IPS-NIHi7 (cell line): ENCODE measurements at regions not wholly inside any gene's neighbourhood (a gene's known extent, or its start where the extent isn't known, plus 50 kb on each side); places are given as distances from the start of the nearest gene placed in this dataset.
"Not testable (repeated sequence)": the region's sequence is repeated elsewhere in the genome, so short reads cannot be mapped to it uniquely, and the experiment has no call there.

Experiments
- DNase-seq: peaks from one replicate; pipeline ENCODE4 v3.0.0; 2012; ENCODE audit warnings: mixed read lengths; ENCODE audit errors: extremely low spot score

- no peak for DNase-seq
Measured at GRCh38 chr6:90891355-90891754, 304.5 kb upstream of the MAP3K7 start.

GRCh38 chr6:90890683-90891330, 303.9 kb upstream of the MAP3K7 start:
- DNase-seq: peak; percentile 73

- DNase-seq: no peak
Measured at GRCh38 chr6:90887764-90888163, 300.9 kb upstream of the MAP3K7 start.

- DNase-seq: no peak
Measured at GRCh38 chr6:90885611-90886056, 298.8 kb upstream of the MAP3K7 start.

- not testable (repeated sequence) for DNase-seq
Measured at GRCh38 chr6:90885137-90885536, 298.3 kb upstream of the MAP3K7 start.

- no peak for DNase-seq
Measured at GRCh38 chr6:90877616-90878015, 290.7 kb upstream of the MAP3K7 start.

GRCh38 chr6:90874931-90875330, 288.1 kb upstream of the MAP3K7 start:
- DNase-seq: no peak

GRCh38 chr6:90872981-90873380, 286.1 kb upstream of the MAP3K7 start:
- DNase-seq: no peak

- DNase-seq: no peak
Measured at GRCh38 chr6:90870561-90870960, 283.7 kb upstream of the MAP3K7 start.

- DNase-seq: no peak
Measured at GRCh38 chr6:90868656-90869055, 281.8 kb upstream of the MAP3K7 start.

GRCh38 chr6:90868256-90868655, 281.4 kb upstream of the MAP3K7 start:
- DNase-seq: no peak

GRCh38 chr6:90865513-90865912, 278.6 kb upstream of the MAP3K7 start:
- no peak for DNase-seq

- DNase-seq: no peak
Measured at GRCh38 chr6:90863043-90863442, 276.2 kb upstream of the MAP3K7 start.

GRCh38 chr6:90860822-90861601, 274.1 kb upstream of the MAP3K7 start:
- no peak for DNase-seq

- no peak for DNase-seq
Measured at GRCh38 chr6:90859612-90860011, 272.7 kb upstream of the MAP3K7 start.

- DNase-seq: no peak
Measured at GRCh38 chr6:90859056-90859455, 272.2 kb upstream of the MAP3K7 start.

- DNase-seq: no peak
Measured at GRCh38 chr6:90849686-90850085, 262.8 kb upstream of the MAP3K7 start.

GRCh38 chr6:90846824-90847223, 260.0 kb upstream of the MAP3K7 start:
- no peak for DNase-seq

GRCh38 chr6:90835596-90836212, 248.8 kb upstream of the MAP3K7 start:
- no peak for DNase-seq

GRCh38 chr6:90829311-90829710, 242.4 kb upstream of the MAP3K7 start:
- DNase-seq: no peak

- no peak for DNase-seq
Measured at GRCh38 chr6:90820436-90820835, 233.6 kb upstream of the MAP3K7 start.

GRCh38 chr6:90819483-90819882, 232.6 kb upstream of the MAP3K7 start:
- DNase-seq: no peak

- DNase-seq: peak; percentile 25
Measured at GRCh38 chr6:90818163-90818562, 231.3 kb upstream of the MAP3K7 start.
